Esophagus muscularis mucosa (tissue), 4 donors: ENCODE measurements at regions not wholly inside any gene's neighbourhood (a gene's known extent, or its start where the extent isn't known, plus 50 kb on each side); places are given as distances from the start of the nearest gene placed in this dataset.

Experiments
- DNase-seq: peaks from one replicate; pipeline ENCODE4 v3.0.0-alpha.2; 2017; ENCODE audit errors: extremely low spot score
- H3K27ac ChIP-seq, 4 donors: fragments of 200-600 bp; sonication (generic); replicated peaks in 1 of 4; 1 replicate in 3 of 4; 2 replicates in 1 of 4; pipeline ENCODE4 v1.5.1; 2016 to 2019; ENCODE audit warnings: mild to moderate bottlenecking in 1 of 4
- H3K27me3 ChIP-seq, 4 donors: fragments of 200-600 bp; sonication (generic); one replicate each; pipeline versions ENCODE4 v1.5.1 to v1.6.0; 2016 to 2019
- H3K36me3 ChIP-seq, 4 donors: fragments of 200-600 bp; sonication (generic); one replicate each; pipeline ENCODE4 v1.5.1; 2016 to 2019
- H3K4me1 ChIP-seq, 4 donors: fragments of 200-600 bp; sonication (generic); one replicate each; pipeline ENCODE4 v1.5.1; 2016 to 2019
- H3K4me3 ChIP-seq, 4 donors: fragments of 200-600 bp; sonication (generic); 1 replicate in 2 of 4; 2 replicates in 2 of 4; pipeline ENCODE4 v1.5.1; 2016 to 2019; ENCODE audit warnings: mild to moderate bottlenecking in 4 of 4, moderate library complexity in 1 of 4
- H3K9me3 ChIP-seq, 4 donors: fragments of 200-600 bp; sonication (generic); 1 replicate in 3 of 4; 2 replicates in 1 of 4; pipeline ENCODE4 v1.5.1; 2016 to 2019
- EP300 ChIP-seq: sonication (generic); formaldehyde crosslinking; IDR thresholded peaks from one replicate; pipeline ENCODE4 v1.6.1; 2017; ENCODE audit warnings: antibody characterized with exemption
- POLR2A ChIP-seq: fragments of 450-650 bp; IDR thresholded peaks from one replicate; pipeline ENCODE4 v1.6.1; 2017; ENCODE audit warnings: antibody characterized with exemption, moderate library complexity, mild to moderate bottlenecking, low read depth
- POLR2AphosphoS5 ChIP-seq, 2 donors: sonication (generic); formaldehyde crosslinking; IDR thresholded peaks; one replicate each; pipeline ENCODE4 v1.6.1; 2017; ENCODE audit warnings: antibody characterized with exemption in 2 of 2
- WGBS: methylation state at CpG from one replicate; pipeline ENCODE4 v1.1.5; 2018; 5-methylcytosine and 5-hydroxymethylcytosine counted together
- intact Hi-C: fragments of 100-400 bp; cut with DNase I; formaldehyde crosslinking; loops from one replicate; pipeline ENCODE4 v1.15.1; 2023
- small RNA-seq, 3 donors: library from RNA; depleted of rRNA; stranded (forward); fragments of <200 nt; gene quantifications; one replicate each; pipeline ENCODE3, GENCODE V24; 2016
- TF ChIP-seq, protein P1 (sequence below), 3 experiments: fragments of 200-600 bp in 2 of 3; fragments of 450-650 bp in 1 of 3; sonication (generic) in 2 of 3; IDR thresholded peaks; one replicate each; pipeline ENCODE4 v1.5.1; 2017 to 2019; ENCODE audit warnings: antibody characterized with exemption in 3 of 3, mild to moderate bottlenecking in 2 of 3, moderate library complexity in 1 of 3

DNA sequence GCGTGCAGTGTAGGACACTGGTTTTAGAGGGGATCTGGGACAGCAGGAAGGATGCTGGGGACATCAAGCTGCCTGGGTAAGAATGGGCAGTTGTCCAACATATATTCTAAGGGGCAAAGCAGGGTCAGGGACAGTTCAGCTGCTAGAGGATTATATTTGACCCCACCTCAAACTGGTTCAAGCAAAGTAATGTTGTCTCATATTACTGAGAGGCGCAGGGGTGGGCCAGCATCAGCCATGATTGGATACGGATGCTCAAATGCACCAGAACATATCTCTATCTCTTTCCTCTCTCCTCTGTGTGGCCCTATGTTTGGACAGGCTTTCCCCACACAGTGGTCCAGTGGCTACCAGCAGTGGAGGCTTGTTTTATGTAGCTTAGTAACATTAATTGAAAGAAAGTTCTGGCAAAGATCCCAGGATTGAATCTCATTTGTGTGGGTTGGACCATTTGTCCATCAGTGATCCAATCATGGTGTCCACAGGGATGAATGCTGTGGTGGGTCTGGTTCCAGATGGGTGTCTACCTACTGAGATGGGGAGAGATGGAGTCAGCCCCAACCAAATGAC, 49.8 kb upstream of the RGMA start:
- no peak for DNase-seq
- H3K27me3 ChIP-seq = no peaks in the 10 kb centered on the region
- H3K36me3 ChIP-seq = no peaks in the 10 kb centered on the region
- H3K4me1 ChIP-seq = no peaks in the 10 kb centered on the region
- H3K9me3 ChIP-seq = no peaks in the 10 kb centered on the region
- no peak overlapping the region for H3K27ac ChIP-seq
- 89% methylated on average over 3 of the region's 3 CpGs for WGBS
- H3K4me3 ChIP-seq = no peak overlapping the region
- intact Hi-C loops = no loop called here
- TF ChIP-seq POLR2AphosphoS5 (IDR thresholded peaks at IDR 0.05) (no peak), EP300 (no peak), POLR2A (no peak)
- TF ChIP-seq, protein P1, sequence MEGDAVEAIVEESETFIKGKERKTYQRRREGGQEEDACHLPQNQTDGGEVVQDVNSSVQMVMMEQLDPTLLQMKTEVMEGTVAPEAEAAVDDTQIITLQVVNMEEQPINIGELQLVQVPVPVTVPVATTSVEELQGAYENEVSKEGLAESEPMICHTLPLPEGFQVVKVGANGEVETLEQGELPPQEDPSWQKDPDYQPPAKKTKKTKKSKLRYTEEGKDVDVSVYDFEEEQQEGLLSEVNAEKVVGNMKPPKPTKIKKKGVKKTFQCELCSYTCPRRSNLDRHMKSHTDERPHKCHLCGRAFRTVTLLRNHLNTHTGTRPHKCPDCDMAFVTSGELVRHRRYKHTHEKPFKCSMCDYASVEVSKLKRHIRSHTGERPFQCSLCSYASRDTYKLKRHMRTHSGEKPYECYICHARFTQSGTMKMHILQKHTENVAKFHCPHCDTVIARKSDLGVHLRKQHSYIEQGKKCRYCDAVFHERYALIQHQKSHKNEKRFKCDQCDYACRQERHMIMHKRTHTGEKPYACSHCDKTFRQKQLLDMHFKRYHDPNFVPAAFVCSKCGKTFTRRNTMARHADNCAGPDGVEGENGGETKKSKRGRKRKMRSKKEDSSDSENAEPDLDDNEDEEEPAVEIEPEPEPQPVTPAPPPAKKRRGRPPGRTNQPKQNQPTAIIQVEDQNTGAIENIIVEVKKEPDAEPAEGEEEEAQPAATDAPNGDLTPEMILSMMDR (IDR thresholded peaks at IDR 0.05) = no peak

Small RNA genes in the stretch of these regions (small RNA-seq; reads per million reads assigned to genes)
- gene AC103996.1 (0 reads per million in 3 donors), gene AC112693.2 (0 reads per million in 3 donors)
